GM23338 (cell line): ENCODE measurements at regions not wholly inside any gene's neighbourhood (a gene's known extent, or its start where the extent isn't known, plus 50 kb on each side); places are given as distances from the start of the nearest gene placed in this dataset.
A peak's percentile ranks its signal among the peaks of the same experiment; 100 is the strongest.

ENCODE experiments used
- ATAC-seq: fragments of 200-7000 bp; cut with Tn5 transposase; 3 replicates; pipeline ENCODE4 v1.9.1; 2020
- DNase-seq: peaks from one replicate; pipeline ENCODE4 v3.0.0-alpha.2; 2015; ENCODE audit warnings: low spot score
- H2AFZ ChIP-seq: fragments of 200-600 bp; sonication (generic); 2 replicates; pipeline ENCODE4 v1.8.0; 2016; ENCODE audit warnings: antibody characterized with exemption, mild to moderate bottlenecking, moderate library complexity
- H3F3A ChIP-seq: fragments of 200-600 bp; sonication (generic); replicated peaks from 2 replicates; pipeline ENCODE4 v1.8.0; 2017; ENCODE audit warnings: antibody characterized with exemption, mixed run types, low read depth
- H3K27ac ChIP-seq: fragments of 200-600 bp; sonication (generic); 2 replicates; pipeline ENCODE4 v1.6.1; 2016; ENCODE audit warnings: low read depth
- H3K27me3 ChIP-seq: fragments of 200-600 bp; sonication (generic); 2 replicates; pipeline ENCODE4 v1.8.0; 2016; ENCODE audit warnings: mild to moderate bottlenecking, mixed run types, moderate library complexity; ENCODE audit not compliant: insufficient read depth
- H3K36me3 ChIP-seq: fragments of 200-600 bp; sonication (generic); 2 replicates; pipeline ENCODE4 v1.8.0; 2016; ENCODE audit warnings: mild to moderate bottlenecking; ENCODE audit not compliant: insufficient read depth
- H3K4me1 ChIP-seq: fragments of 200-600 bp; sonication (generic); 2 replicates; pipeline ENCODE4 v1.8.0; 2016; ENCODE audit warnings: mild to moderate bottlenecking, moderate library complexity; ENCODE audit not compliant: insufficient read depth
- H3K4me2 ChIP-seq: fragments of 200-600 bp; sonication (generic); 2 replicates; pipeline ENCODE4 v1.7.1; 2017; ENCODE audit warnings: mixed run types
- H3K4me3 ChIP-seq: fragments of 200-600 bp; sonication (generic); 2 replicates; pipeline ENCODE4 v1.6.1; 2016; ENCODE audit warnings: mixed run types
- H3K79me2 ChIP-seq: fragments of 200-600 bp; sonication (generic); replicated peaks from 2 replicates; pipeline ENCODE4 v1.8.0; 2017; ENCODE audit warnings: mild to moderate bottlenecking; ENCODE audit not compliant: insufficient read depth
- H3K9me2 ChIP-seq: fragments of 200-600 bp; sonication (generic); 2 replicates; pipeline ENCODE4 v1.8.0; 2017; ENCODE audit not compliant: insufficient read depth
- H4K20me1 ChIP-seq: fragments of 200-600 bp; sonication (generic); replicated peaks from 2 replicates; pipeline ENCODE4 v1.8.0; 2017; ENCODE audit warnings: mild to moderate bottlenecking; ENCODE audit not compliant: insufficient read depth
- H3K27ac Mint-ChIP-seq: 2 replicates; pipeline ENCODE4 v1.8.0; 2020; ENCODE audit warnings: inconsistent platforms, mild to moderate bottlenecking, moderate library complexity, mixed read lengths
- H3K27me3 Mint-ChIP-seq: 3 replicates; pipeline ENCODE4 v1.8.0; 2022; ENCODE audit warnings: low read depth, mild to moderate bottlenecking, moderate library complexity, mixed read lengths, inconsistent platforms; ENCODE audit not compliant: insufficient read depth, poor library complexity
- H3K36me3 Mint-ChIP-seq: 3 replicates; pipeline ENCODE4 v1.8.0; 2021; ENCODE audit warnings: low read depth, mild to moderate bottlenecking, inconsistent platforms, moderate library complexity, mixed read lengths
- H3K4me1 Mint-ChIP-seq: 3 replicates; pipeline ENCODE4 v1.8.0; 2020; ENCODE audit warnings: mild to moderate bottlenecking, inconsistent platforms, mixed read lengths
- H3K4me3 Mint-ChIP-seq: 3 replicates; pipeline ENCODE4 v1.8.0; 2021; ENCODE audit warnings: moderate library complexity, mild to moderate bottlenecking, inconsistent platforms, mixed read lengths
- H3K9me3 Mint-ChIP-seq: 3 replicates; pipeline ENCODE4 v1.8.0; 2020; ENCODE audit warnings: moderate library complexity, mild to moderate bottlenecking, inconsistent platforms, mixed read lengths
- EZH2 ChIP-seq: fragments of 200-600 bp; sonication (generic); IDR thresholded peaks from one replicate; pipeline ENCODE4 v1.8.0; 2017; ENCODE audit warnings: antibody characterized with exemption, mild to moderate bottlenecking, low read depth; ENCODE audit not compliant: unreplicated experiment
- EZH2phosphoT487 ChIP-seq: fragments of 200-600 bp; sonication (generic); IDR thresholded peaks from one replicate; pipeline ENCODE4 v1.8.1; 2018; ENCODE audit warnings: antibody characterized with exemption; ENCODE audit not compliant: unreplicated experiment
- JUNB ChIP-seq: IDR thresholded peaks from one replicate; pipeline ENCODE4 v1.6.1; 2016; ENCODE audit warnings: antibody characterized with exemption; ENCODE audit not compliant: unreplicated experiment
- NANOG ChIP-seq: IDR thresholded peaks from 2 replicates; pipeline ENCODE4 v1.6.1; 2016; ENCODE audit warnings: antibody characterized with exemption, borderline replicate concordance
- POLR2AphosphoS5 ChIP-seq: IDR thresholded peaks from 2 replicates; pipeline ENCODE4 v1.6.1; 2016; ENCODE audit warnings: antibody characterized with exemption, low read depth
- ZNF114 ChIP-seq: fragments of 250-450 bp; sonication (Bioruptor Pico); IDR thresholded peaks from 2 replicates; pipeline ENCODE4 v1.5.0; 2020; ENCODE audit warnings: mild to moderate bottlenecking, moderate library complexity
- ZNF331 ChIP-seq: fragments of 250-450 bp; sonication (Bioruptor Pico); IDR thresholded peaks from 2 replicates; pipeline ENCODE4 v1.5.0; 2020; ENCODE audit warnings: low read depth, mild to moderate bottlenecking, moderate library complexity
- TF ChIP-seq, protein P1 (sequence below): IDR thresholded peaks from one replicate; pipeline ENCODE4 v1.6.1; 2018; ENCODE audit warnings: antibody characterized with exemption; ENCODE audit not compliant: unreplicated experiment
- TF ChIP-seq, protein P2 (sequence below): IDR thresholded peaks from 2 replicates; pipeline ENCODE4 v1.6.1; 2016; ENCODE audit warnings: antibody characterized with exemption

DNA sequence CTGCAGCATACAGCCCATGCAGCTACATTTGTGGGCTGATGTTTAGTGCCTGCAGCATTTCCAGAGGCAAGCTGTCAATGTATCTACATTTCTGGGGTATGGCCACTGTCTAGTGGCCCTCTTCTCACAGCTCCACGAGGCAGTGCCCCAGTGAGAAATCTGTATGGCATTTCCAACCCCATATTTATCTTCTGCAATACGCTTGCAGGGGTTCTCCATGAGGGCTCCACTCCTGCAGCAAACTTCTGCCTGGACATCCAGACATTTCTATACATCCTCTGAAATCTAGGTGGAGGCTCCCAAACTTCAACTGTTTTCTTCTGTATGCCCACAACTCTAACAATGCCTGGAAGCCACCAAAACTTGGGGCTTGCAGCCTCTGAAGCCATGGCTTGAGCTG lies 502.3 kb downstream of the C6orf118 start (continued):
- TF ChIP-seq, protein P1, sequence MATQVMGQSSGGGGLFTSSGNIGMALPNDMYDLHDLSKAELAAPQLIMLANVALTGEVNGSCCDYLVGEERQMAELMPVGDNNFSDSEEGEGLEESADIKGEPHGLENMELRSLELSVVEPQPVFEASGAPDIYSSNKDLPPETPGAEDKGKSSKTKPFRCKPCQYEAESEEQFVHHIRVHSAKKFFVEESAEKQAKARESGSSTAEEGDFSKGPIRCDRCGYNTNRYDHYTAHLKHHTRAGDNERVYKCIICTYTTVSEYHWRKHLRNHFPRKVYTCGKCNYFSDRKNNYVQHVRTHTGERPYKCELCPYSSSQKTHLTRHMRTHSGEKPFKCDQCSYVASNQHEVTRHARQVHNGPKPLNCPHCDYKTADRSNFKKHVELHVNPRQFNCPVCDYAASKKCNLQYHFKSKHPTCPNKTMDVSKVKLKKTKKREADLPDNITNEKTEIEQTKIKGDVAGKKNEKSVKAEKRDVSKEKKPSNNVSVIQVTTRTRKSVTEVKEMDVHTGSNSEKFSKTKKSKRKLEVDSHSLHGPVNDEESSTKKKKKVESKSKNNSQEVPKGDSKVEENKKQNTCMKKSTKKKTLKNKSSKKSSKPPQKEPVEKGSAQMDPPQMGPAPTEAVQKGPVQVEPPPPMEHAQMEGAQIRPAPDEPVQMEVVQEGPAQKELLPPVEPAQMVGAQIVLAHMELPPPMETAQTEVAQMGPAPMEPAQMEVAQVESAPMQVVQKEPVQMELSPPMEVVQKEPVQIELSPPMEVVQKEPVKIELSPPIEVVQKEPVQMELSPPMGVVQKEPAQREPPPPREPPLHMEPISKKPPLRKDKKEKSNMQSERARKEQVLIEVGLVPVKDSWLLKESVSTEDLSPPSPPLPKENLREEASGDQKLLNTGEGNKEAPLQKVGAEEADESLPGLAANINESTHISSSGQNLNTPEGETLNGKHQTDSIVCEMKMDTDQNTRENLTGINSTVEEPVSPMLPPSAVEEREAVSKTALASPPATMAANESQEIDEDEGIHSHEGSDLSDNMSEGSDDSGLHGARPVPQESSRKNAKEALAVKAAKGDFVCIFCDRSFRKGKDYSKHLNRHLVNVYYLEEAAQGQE, result no peak

DNA sequence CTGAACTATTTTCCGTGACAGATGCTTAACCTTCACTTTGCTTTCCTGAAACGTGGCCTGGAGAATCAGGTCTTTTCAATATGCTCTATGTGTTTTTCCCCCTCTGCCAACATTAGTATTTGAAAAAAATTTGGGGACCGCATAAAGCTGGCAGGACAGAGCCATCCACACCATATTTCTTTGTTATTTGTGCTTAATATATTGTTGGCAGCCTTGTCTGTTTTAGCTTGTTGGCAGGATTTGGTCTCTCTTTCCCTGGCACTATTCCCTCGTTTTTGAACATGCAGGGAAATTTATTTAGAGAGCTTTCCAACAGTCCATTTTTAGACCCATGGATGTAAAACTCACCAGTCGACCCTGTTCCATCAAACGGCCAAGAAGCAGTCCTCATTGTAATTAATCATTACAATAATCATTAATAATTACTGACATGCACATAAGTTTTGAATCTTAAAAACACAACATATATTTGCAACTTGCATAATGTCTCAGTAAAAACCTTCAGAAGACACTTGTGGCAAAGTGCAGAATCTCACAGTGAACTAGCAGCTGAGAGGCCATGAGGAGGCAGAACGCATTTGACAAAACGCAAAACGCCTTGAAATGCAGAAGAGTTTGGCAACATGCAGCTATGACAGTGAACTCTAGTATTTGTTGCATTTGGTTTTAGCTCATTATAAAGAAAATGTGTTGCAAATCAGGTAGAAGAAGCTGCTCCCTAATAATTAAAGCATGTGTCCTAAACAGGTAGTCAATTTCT lies 514.2 kb downstream of the C6orf118 start:
- no peaks in the 10 kb centered on the region for H3K79me2 ChIP-seq
- no peak overlapping the region for H3K27ac ChIP-seq
- no peak for ATAC-seq
- no peak for DNase-seq
- no peaks in the 10 kb centered on the region for H3K4me1 ChIP-seq
- no peak overlapping the region for H3K4me2 ChIP-seq
- Mint-ChIP-seq H3K27ac (no peak overlapping the region), H3K27me3 (no peaks in the 10 kb centered on the region), H3K9me3 (peaks cover 13% of the 10 kb centered on the region), H3K4me1 (no peaks in the 10 kb centered on the region), H3K36me3 (peaks cover 4% of the 10 kb centered on the region; the same call in 1 of the 3 replicates), H3K4me3 (no peak overlapping the region)
- H3K9me2 ChIP-seq, result 0 out of 2 replicates have a peak, but pooled peaks cover 3% of the 10 kb centered on the region
- no peak overlapping the region for H3K4me3 ChIP-seq
- no peaks in the 10 kb centered on the region for H4K20me1 ChIP-seq
- no peaks in the 10 kb centered on the region for H3K27me3 ChIP-seq
- 0 out of 2 replicates have a peak overlapping the region, but pooled peaks have one; percentile 32 for H2AFZ ChIP-seq
- TF ChIP-seq ZNF114 (CRISPR knock-in tag), result no peak
- H3K36me3 ChIP-seq, result no peaks in the 10 kb centered on the region
- no peaks in the 10 kb centered on the region for H3F3A ChIP-seq

DNA sequence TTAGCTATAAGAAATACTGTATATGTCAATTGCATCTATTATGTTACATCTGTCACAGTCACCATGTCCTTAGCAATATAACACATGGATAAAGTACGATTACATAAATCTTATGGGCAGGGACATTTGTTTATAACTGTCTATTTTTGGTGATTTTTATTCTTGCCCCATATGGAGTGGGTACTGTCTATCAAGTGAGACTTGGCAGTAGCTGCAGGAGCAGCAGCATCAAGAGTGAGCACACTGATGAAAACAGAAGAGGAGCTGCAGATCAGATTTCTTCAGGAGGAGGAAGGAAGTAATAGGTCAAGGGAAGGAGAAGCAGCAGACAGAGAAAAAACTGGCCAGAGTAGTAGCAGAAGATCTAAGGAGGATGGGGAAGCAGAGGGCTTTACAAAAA lies 516.7 kb downstream of the C6orf118 start:
- no peaks in the 10 kb centered on the region for H3K4me1 Mint-ChIP-seq
- no peaks in the 10 kb centered on the region for H3K27me3 Mint-ChIP-seq
- DNase-seq (no peak), ATAC-seq (no peak)
- H3K36me3 ChIP-seq, result no peaks in the 10 kb centered on the region; the same call in 1 of the 2 replicates
- no peak overlapping the region for H3K4me2 ChIP-seq
- no peaks in the 10 kb centered on the region for H3K27me3 ChIP-seq
- H3K9me2 ChIP-seq, result 0 out of 2 replicates have a peak, but pooled peaks cover 3% of the 10 kb centered on the region
- no peaks in the 10 kb centered on the region for H3F3A ChIP-seq
- no peaks in the 10 kb centered on the region for H3K4me1 ChIP-seq
- no peak overlapping the region for H3K4me3 ChIP-seq
- no peaks in the 10 kb centered on the region for H3K79me2 ChIP-seq
- H4K20me1 ChIP-seq, result no peaks in the 10 kb centered on the region
- H3K9me3 Mint-ChIP-seq, result peaks cover 23% of the 10 kb centered on the region
- H3K27ac ChIP-seq, result no peak overlapping the region
- no peak overlapping the region for H3K4me3 Mint-ChIP-seq
- H2AFZ ChIP-seq, result no peak overlapping the region
- no peak overlapping the region for H3K27ac Mint-ChIP-seq
- H3K36me3 Mint-ChIP-seq, result peaks cover 13% of the 10 kb centered on the region; the same call in 2 of the 3 replicates
- TF ChIP-seq POLR2AphosphoS5 (no peak), EZH2 (no peak), JUNB (no peak), EZH2phosphoT487 (no peak), ZNF114 (CRISPR knock-in tag) (no peak), ZNF331 (no peak), NANOG (no peak)
- TF ChIP-seq, protein P1, result no peak
- TF ChIP-seq, protein P2, sequence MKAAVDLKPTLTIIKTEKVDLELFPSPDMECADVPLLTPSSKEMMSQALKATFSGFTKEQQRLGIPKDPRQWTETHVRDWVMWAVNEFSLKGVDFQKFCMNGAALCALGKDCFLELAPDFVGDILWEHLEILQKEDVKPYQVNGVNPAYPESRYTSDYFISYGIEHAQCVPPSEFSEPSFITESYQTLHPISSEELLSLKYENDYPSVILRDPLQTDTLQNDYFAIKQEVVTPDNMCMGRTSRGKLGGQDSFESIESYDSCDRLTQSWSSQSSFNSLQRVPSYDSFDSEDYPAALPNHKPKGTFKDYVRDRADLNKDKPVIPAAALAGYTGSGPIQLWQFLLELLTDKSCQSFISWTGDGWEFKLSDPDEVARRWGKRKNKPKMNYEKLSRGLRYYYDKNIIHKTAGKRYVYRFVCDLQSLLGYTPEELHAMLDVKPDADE, result no peak
